ENCODE measurements at regions not wholly inside any gene's neighbourhood (a gene's known extent, or its start where the extent isn't known, plus 50 kb on each side); places are given as distances from the start of the nearest gene placed in this dataset.

DNA sequence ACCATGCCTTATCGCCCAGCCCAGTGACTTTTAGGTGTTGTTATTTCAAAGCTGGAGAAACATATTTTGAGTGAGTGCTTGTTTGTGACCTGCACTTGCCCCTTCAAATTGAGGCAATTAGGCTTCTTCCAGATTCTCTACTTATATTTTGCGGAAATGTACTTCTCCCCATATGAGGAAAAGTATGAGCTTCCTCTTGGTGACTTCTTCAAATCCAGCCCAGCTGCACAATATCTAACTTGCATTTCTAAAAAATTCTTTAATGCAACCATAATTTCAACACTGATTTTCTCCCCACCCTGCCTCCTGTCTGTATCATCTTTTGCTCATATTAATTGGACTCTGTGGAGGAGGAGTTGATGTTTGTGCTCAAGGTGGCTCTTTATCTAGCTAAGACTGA is 391.2 kb upstream of the POU3F3 start:
- DNase-seq = no peak

- DNase-seq = no peak
Observed at GRCh38 chr2:104465981-104466380, 387.9 kb upstream of the POU3F3 start.

- no peak for DNase-seq
Observed at GRCh38 chr2:104468846-104469245, 385.1 kb upstream of the POU3F3 start.

GRCh38 chr2:104472076-104472475 is 381.8 kb upstream of the POU3F3 start:
- DNase-seq = no peak

DNA sequence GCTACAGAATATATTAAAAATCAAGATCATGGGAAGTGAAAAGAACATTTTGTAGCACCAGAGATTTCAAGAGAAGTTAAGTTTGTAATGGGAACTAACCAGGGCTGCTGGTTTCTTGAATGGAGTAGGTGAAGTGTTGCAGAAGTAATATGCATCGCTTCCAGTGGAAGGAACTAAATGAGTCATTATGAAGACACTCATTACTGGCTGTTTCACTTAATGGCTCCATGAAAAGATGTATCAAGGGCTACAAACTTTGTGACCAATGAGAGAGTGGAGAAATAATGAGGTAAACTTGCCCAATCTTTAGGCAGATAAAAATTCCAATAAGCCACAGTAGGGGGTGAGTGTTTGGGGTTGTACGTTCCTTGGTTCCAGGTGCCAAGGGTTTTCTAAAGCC is 380.4 kb upstream of the POU3F3 start:
- no peak for DNase-seq

DNA sequence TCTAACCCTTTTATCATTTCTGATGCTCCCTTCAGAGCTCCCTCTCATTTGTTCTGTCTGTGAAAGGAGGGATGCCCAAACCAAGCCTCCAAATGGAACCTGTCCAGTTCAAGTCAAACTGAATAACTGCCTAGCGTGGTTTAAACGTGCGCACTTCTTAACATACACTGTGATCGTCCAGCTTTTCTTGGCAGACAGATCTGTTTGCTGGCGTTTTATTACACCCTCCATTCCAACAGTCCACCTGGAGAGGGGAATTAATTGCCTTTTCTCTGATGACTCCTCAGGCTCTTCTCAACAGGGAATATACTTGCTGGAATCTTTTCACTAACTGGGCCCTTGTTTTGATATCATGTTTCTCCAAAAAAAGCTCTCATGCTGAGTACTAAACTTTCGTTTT is 379.2 kb upstream of the POU3F3 start:
- no peak for DNase-seq

GRCh38 chr2:104476075-104476474 is 377.8 kb upstream of the POU3F3 start:
- DNase-seq = no peak

GRCh38 chr2:104476563-104476988 is 377.3 kb upstream of the POU3F3 start:
- DNase-seq = no peak

- DNase-seq = no peak
Observed at GRCh38 chr2:104481341-104481740, 372.6 kb upstream of the POU3F3 start.

DNA sequence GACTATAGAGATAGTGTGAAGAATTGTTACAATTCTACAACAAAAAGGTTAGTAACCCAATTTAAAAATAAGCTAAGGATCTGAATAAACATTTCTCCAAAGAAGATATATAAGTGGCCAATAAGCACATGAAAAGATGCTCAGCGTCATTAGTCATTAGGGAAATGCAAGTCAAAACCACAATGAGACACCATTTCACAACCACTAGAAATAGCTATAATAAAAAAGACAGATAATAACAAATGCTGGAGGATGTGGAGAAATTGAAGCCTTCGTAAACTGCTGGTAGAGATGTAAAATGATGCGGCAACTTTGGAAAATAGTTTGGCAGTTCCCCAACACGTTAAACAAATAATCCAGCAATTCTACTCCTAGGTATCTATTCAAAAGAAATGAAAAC is 366.5 kb upstream of the POU3F3 start:
- DNase-seq = no peak

GRCh38 chr2:104493698-104494097 is 360.2 kb upstream of the POU3F3 start:
- DNase-seq = no peak

DNA sequence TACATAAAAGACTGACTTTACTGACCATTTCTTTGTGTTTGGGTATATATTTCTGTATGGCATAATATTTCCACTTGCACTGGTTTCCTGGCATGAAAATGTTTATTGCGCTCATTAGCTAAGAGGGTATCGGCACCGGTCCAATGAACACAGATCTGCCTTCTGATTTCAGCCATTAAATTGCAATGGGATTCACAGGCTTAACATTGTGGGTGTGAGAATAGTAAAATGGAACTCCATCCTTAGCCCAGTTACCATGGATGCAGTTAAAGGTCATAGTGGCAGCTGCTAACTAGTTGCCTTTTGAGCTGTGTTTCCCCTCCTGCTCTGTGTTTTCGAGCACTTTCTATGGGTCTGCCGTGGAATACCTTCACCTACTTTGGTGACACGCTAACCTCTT is 352.6 kb upstream of the POU3F3 start:
- DNase-seq = no peak

DNA sequence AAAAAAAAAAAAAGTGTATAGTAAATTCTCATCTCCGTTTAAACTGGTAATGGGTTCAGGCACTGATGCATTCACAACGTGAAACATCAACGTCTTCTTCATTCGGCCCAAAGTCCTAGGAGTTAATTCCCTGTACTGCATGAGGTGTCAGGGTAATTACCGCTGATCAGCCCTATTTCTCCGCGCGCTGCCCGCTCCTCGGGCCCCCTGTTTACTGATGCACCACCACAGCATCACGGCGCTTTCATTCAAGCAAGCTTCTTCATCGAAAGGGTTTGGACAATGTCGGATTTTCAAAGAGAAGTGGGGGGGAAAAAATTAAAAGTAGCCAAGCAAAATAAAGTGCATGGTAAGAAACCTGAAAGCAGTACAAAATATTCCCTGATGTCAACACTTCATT is 352.0 kb upstream of the POU3F3 start:
- no peak for DNase-seq

- DNase-seq = no peak
Observed at GRCh38 chr2:104502901-104503300, 351.0 kb upstream of the POU3F3 start.

GRCh38 chr2:104504331-104505073 is 349.4 kb upstream of the POU3F3 start:
- no peak for DNase-seq

- DNase-seq = no peak
Observed at GRCh38 chr2:104518256-104518655, 335.7 kb upstream of the POU3F3 start.

- no peak for DNase-seq
Observed at GRCh38 chr2:104521247-104521646, 332.7 kb upstream of the POU3F3 start.

DNA sequence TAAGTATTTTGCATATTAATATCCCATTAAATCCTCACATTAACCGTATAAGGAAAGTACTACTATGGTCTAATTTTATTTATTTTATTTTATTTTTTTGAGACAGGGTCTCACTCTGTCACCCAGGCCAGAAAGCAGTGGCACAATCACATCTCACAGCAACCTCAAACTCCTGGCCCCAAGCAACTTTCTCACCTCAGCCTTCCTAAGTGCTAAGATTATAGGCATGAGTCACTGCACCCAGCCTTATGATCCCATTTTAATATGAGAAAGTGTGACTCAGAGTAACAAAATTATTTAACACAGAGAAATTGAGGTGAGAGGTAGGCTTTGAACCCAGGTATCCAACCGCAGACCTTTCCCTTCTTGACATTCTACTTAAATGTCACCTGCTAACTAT is 330.0 kb upstream of the POU3F3 start:
- DNase-seq = no peak

- no peak for DNase-seq
Observed at GRCh38 chr2:104528101-104528500, 325.8 kb upstream of the POU3F3 start.

DNA sequence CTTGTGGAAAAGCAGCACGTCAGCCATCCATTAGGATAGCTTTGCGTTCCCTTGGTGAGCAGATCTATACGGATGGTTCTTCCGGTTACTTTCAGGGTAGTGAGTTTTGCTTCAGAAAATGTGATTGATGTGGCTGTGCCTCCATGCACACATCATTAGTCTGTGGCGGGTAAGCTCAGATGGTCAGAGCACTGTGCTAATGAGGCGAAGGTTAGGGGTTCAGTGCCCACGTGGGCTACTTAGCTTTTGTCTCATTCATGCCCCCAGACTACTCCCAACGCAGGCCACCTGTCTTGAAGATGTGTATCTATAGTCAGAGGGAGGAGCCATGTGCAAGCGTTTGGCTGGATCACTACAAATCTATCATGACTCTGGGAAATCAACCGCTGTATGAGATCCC is 322.8 kb upstream of the POU3F3 start:
- no peak for DNase-seq

- no peak for DNase-seq
Observed at GRCh38 chr2:104537116-104537515, 316.8 kb upstream of the POU3F3 start.

- no peak for DNase-seq
Observed at GRCh38 chr2:104538077-104538476, 315.8 kb upstream of the POU3F3 start.

GRCh38 chr2:104539649-104540048 is 314.3 kb upstream of the POU3F3 start:
- DNase-seq = peak; percentile 28

- no peak for DNase-seq
Observed at GRCh38 chr2:104545055-104545454, 308.9 kb upstream of the POU3F3 start.

- no peak for DNase-seq
Observed at GRCh38 chr2:104546537-104546936, 307.4 kb upstream of the POU3F3 start.
